GM21515 (cell line): ENCODE measurements at regions not wholly inside any gene's neighbourhood (a gene's known extent, or its start where the extent isn't known, plus 50 kb on each side); places are given as distances from the start of the nearest gene placed in this dataset.
A peak's percentile ranks its signal among the peaks of the same experiment; 100 is the strongest.

Experiments
- ATAC-seq: cut with Tn5 transposase; IDR thresholded peaks from one replicate; pipeline ENCODE4 v1.9.1; 2021; ENCODE audit not compliant: unreplicated experiment

GRCh38 chr11:10641912-10642697 lies 51.5 kb downstream of the IRAG1 start:
- no peak for ATAC-seq

GRCh38 chr11:10641177-10641911 lies 52.2 kb downstream of the IRAG1 start:
- ATAC-seq, result peak; percentile 87

GRCh38 chr11:10640308-10640707 lies 53.2 kb downstream of the IRAG1 start:
- ATAC-seq, result no peak

- no peak for ATAC-seq
These were observed 54.2 kb downstream of the IRAG1 start for GRCh38 chr11:10639350-10639749.

DNA sequence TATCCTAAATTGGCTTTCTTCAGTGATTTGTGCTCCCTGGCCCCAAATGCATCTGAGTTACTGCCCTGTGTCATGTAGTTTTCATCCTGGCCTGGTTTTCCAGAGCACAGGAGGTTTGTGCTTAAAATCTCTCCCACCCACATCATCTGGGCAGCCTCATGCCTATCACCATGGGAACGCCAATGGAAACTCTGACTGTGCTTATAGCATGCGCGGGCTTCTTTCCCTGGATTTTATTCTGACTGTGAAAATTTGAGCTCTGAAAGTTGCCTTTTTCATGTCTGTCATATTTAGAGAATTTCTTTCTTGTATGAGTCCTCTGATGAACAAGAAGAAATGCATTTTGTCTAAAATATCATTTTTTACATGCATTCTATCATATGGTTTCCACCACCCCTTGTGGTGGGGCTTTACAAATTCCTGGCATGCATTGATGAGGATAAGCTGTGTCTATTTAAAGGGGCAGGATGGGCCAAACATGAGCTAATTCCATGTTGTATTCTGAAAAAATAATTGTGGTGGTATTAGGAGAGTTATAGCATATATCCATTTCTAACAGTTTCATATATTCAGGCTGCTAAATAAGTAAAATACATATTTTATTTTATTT lies 55.1 kb downstream of the IRAG1 start:
- no peak for ATAC-seq

- ATAC-seq, result no peak
These were observed 55.8 kb downstream of the IRAG1 start for GRCh38 chr11:10637731-10638151.

DNA sequence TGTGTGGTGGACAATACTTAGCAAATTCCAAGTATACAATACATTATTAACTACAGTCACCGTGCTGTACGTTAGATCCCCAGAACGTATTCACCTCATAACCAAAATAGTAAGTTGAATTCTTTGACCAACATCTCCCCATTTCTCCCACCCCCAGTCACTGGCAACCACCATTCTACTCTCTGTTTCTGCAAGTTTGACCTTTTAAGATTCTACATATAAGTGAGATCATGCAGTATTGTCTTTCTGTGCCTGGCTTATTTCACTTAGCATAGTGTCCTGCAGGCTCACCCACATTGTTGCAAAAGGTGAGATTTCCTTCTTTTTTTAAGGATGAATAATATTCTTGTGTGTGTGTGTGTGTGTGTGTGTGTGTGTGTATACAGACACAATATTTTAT lies 59.1 kb downstream of the IRAG1 start:
- ATAC-seq, result no peak

DNA sequence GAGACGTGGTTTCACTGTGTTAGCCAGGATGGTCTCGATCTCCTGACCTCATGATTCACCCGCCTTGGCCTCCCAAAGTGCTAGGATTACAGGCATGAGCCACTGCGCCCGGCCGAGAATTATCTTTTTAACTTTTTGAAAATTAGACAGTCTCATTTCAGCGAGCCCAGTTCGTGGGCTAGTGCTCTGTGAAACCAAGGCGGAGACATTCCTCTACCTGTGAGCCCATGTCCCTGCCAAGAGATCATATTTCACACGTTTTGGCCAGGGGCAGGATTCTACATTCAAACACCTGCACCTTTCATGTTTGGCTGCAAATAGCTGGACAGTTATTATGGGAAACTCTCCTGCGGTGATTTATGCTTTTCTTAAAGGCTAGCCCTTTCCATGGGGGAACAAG lies 60.3 kb downstream of the IRAG1 start:
- no peak for ATAC-seq

GRCh38 chr11:10632483-10632882 lies 61.1 kb downstream of the IRAG1 start:
- no peak for ATAC-seq

GRCh38 chr11:10631761-10632160 lies 61.8 kb downstream of the IRAG1 start:
- no peak for ATAC-seq

GRCh38 chr11:10629411-10630002 lies 61.0 kb upstream of the LYVE1 start:
- no peak for ATAC-seq

- no peak for ATAC-seq
These were observed 60.2 kb upstream of the LYVE1 start for GRCh38 chr11:10628508-10629236.

DNA sequence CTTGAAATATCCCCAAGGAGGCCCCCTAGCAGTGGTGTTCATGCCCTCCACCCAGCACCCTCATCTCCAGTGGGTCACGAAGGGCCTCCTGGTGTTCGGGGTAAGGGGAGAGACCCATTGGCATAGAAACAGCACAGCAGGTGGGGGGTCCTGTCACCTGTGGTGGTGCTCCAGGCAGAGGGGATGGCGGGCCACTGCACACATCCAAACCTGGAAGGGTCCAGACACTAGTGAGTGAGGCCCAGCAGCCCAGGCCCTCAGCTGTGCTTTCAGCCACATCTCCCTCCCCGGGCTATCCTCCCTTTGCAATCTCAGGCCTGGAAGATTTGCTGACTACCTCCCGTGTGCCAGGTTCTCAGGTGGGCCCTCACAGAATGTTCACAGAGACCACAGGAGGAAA lies 59.4 kb upstream of the LYVE1 start:
- no peak for ATAC-seq

GRCh38 chr11:10627291-10627690 lies 58.8 kb upstream of the LYVE1 start:
- no peak for ATAC-seq

DNA sequence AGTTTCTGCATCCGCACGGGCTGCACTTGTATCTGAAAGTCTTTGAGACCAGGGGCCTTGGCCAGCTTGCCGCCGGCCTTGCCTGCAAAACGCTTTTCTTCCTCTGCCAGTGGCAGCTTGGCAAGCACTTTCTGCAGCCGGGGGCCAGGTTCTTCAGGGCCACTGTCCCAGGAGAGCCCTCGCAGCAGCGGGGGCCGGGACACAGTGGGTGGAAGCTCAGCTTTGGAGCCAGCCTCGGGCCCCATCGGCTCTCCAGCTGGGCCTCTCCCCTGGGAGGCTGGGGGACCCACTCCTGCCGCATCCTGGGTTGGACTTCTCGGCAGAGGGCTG lies 57.5 kb upstream of the LYVE1 start:
- ATAC-seq, result no peak

DNA sequence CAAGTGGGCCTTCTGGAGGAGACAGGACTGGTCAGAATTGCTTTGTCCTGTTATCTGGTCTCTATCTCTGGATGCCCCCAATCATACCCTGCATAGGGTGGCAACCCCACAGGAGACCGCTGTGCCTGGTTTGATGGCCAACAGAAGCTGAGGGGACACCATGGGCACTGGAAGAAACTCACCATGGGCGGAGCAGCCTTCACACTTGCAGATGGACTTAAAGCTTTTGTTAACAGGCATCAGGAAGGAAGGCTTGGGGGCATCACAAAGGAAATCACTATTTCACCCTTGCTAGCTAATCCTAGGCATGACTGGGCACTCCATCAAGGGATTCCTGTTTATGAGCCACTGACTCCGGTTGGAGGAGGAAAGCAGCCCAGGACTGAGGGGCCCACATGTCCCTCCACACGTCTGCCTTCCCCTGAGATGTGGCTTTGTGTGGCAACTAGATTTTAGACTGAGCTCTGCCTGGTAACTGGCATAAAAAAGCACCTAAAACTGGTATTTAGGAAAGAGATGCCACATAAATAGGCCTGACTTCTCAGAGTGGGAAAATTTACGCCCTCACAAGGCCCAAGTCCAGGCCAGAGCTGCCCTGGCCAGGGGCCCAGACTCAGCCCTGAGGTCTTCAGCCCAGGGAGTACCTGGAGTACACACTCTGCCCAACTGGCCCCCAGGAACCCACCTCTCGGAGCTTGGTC lies 57.0 kb upstream of the LYVE1 start:
- ATAC-seq, result no peak

- no peak for ATAC-seq
These were observed 55.6 kb upstream of the LYVE1 start for GRCh38 chr11:10623797-10624761.

- ATAC-seq, result no peak
These were observed 54.7 kb upstream of the LYVE1 start for GRCh38 chr11:10622957-10623791.
